CD4-positive, alpha-beta T cell treated with Interleukin-12 subunit alpha and Interleukin-12 subunit beta, for 1 hour (primary cell): ENCODE measurements at regions not wholly inside any gene's neighbourhood (a gene's known extent, or its start where the extent isn't known, plus 50 kb on each side); places are given as distances from the start of the nearest gene placed in this dataset.

Source experiments
- DNase-seq: peaks from one replicate; pipeline ENCODE4 v3.0.0-alpha.2; 2020

DNA sequence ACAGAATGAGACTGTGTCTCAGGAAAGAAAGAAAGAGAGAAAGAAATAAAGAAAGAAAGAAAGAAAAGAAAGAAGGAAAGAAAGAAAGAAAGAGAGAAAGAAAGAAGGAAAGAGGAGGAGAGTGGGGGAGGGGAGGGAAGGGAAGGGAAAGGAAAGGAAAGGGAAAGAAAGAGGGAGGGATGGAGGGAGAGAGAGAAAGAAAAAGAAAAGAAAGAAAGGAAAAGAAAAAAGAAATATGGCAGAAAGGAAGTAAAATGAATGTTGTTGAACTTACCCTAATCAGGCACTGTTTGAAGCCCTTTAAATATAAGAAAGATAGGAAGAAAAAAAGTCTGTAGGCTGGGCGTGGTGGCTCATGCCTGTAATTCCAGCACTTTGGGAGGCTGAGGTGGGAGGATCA lies 276.1 kb downstream of the INSC start:
- DNase-seq = no peak

GRCh38 chr11:15396778-15397177 lies 282.1 kb downstream of the INSC start:
- no peak for DNase-seq

DNA sequence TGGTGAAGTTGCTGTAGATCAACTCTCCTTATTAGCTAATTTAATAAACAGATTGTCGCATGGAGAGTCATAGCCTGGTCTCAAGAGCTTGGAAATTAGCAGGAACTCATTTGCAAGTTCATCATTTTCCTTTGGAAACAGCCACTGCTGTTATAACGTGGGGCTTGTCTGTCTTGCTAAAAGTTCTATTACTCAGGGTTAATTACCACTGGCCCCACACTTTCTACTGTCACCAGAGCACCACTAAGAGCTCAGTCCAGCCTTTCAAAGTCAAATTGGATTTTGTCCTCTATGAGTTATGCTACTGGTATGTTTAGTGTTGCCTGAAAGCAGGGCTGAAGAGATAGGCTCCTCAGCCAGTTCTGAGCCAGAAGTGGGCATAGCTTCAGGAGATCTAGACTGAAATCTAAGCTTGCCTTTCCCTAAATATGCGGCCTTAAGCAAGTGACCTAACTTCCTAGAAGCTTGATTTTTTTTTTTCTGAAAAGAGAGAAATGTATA lies 292.2 kb downstream of the INSC start:
- DNase-seq = no peak

GRCh38 chr11:15412054-15412453 lies 297.3 kb downstream of the INSC start:
- DNase-seq = no peak

DNA sequence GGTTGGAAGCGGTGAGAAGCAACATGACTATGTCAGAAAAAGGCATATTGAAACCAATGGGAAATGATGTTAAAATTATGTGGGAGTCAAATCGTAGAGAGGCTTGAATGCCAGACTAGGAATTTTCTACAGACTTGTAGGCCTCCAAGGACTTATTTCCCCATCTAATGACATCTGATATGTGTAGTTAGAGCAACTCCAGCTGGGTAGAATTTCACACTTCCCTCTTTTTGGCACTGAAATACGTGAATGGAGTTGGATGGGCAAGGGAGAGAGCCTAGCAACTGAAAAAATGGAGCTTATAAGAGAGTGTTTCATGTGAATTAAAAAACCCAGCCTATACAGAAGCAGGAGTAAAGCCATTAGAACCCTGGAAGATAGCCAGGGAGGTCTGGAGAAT lies 304.2 kb downstream of the INSC start:
- DNase-seq = no peak

DNA sequence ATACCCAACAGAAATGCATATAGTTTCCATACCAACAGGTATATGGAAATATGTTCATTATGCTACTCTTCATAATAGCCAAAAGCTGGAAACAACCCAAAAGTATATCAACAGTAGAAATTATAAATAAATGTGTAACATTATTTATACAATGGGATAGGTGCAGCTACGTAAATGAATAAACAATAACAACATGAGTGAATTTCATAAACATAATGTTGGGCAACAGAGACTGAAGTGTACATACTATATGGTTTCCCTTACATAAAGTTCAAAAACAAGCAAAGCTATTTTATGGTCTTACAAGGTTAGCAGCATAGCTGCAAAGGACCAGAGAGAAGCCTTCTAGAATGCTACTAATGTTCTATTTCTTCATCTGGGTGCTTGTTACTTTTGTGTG lies 305.0 kb downstream of the INSC start:
- DNase-seq = no peak

- DNase-seq = no peak
These were observed 315.7 kb downstream of the INSC start for GRCh38 chr11:15430381-15430780.

DNA sequence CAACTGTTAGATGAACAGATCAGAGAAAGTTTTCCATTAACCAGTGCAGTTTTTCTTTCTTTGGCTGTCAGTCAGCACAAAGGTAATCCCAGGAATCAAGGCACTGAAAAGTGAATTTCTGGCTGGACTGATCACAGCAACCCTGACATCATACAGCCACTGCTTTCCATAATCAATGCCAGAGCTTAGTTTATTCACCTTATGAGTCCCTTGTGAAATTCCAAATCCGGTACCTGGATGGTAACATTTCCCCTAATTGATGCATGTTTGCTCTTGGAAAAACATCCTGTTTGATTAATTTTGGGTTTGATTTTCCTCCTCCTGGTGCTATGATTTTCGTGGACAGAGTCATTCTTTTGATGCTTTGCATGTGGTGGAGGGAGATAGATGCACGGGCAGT lies 319.8 kb downstream of the INSC start:
- no peak for DNase-seq

DNA sequence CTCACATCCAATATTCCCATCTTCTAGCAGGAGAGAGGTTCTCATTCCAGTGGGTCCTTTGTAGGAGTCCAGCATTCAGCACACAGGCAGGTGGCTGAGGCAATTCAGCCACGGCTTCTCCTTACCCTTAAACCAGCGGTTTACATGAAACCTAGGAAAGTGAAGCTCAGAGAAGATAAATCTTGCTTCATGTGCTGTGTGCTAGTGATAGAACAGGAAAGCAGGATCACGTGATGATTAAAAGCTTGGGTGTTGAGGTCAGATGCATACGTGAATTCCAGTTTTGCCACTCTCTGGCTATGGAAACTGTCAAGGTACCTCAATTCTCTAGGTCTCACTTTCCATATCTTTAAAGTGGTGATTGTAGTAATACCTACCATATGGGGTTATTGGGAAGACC lies 331.6 kb downstream of the INSC start:
- no peak for DNase-seq

DNA sequence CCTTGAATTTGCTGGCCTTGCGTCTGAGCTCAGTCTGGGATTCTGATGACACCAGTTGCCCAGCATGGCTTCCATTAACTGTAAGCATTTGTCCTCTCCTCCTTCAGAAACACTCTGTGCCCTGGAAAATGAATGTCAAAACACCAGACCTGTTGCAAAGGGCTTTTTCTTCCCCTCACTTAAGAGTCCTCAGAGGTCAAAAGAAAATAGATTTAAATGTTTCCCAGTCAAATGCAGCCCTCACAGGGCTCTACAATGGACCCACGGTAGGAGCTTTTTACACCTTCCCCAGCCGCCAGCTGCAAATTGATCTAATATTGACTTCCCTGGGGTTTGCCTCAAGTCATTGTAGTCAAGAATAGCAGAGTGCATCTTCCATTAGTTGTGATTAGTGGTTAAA lies 332.2 kb downstream of the INSC start:
- DNase-seq = no peak

DNA sequence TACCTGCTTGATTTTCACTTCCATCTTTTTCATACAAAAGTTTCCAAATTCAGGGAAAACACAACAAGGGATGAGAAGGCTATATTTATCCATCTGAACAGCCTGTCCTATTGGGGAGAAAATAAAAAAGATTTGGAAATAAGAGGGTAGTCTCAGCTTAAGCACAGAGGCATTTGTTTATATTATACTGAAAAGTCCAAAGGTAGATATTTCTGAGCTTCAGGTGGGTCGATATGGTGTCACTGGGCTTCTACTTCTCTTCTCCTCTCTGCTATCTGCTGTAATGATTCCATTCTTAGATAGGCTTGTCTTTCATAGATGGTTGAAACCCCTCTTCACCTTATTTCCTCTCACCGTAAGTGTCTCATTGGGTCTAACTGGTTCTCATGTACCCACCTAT lies 337.0 kb downstream of the INSC start:
- no peak for DNase-seq

GRCh38 chr11:15453211-15453765 lies 338.6 kb downstream of the INSC start:
- DNase-seq = no peak

DNA sequence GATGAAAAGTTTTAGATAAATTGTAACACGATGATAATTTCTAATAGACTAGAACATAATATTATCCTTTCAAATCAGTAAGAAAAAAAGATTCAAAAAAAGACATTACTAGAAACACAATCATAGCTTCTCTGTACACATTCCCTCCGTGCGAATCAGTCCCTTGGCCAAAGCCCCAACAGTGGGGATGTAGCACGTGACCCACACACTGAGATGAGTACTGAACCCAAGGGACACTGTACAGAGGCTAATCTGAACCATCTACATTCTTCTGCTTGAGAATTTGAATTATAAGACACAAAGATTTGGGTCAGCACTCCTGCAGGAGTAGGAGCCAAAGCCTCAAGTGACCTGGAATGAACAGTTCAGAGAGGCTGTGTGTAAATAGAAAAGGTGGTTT lies 353.7 kb downstream of the INSC start:
- no peak for DNase-seq

- DNase-seq = no peak
These were observed 356.5 kb downstream of the INSC start for GRCh38 chr11:15471048-15471894.

- DNase-seq = no peak
These were observed 357.4 kb downstream of the INSC start for GRCh38 chr11:15471895-15472799.

DNA sequence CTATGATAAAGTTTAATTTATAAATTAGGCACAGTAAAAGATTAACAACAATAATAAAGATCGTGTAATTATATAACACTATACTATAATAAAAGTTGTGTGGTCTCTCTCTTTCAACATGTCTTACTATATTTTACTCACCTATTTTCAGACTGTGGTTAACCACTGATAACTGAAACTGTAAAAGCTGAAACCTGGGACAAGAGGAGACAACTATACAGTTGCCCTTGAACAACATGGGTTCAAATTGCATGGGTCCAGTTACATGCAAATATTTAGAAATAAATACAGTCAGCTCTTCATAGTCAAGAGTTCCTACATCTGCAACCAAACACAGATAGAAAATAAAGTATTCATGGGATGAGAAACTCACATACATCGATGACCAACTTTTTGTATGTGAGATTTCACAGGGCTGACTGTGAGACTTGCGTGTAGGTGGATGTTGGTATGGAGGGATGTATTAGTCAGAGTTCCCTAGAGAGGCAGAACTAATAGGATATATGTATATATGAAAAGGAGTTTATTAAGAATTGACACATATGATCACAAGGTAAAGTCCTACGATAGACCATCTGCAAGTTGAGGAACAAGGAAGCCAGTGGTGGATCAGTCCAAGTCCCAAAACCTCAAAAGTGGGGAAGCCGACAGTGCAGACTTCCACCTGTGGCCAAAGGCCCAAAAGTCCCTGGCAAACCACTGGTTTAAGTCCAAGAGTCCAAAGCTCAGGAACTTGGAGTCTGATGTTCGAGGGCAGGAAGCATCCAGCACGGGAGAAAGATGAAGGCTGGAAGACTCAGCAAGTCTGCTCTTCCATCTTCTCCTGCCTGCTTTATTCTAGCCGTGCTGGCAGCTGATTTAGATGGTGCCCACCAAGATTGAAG lies 359.5 kb downstream of the INSC start:
- no peak for DNase-seq

- DNase-seq = no peak
These were observed 361.7 kb downstream of the INSC start for GRCh38 chr11:15476371-15476917.

GRCh38 chr11:15481871-15482270 lies 367.1 kb downstream of the INSC start:
- no peak for DNase-seq

- DNase-seq = no peak
These were observed 368.5 kb downstream of the INSC start for GRCh38 chr11:15483205-15483604.

- no peak for DNase-seq
These were observed 369.7 kb downstream of the INSC start for GRCh38 chr11:15484398-15484797.

- no peak for DNase-seq
These were observed 370.7 kb downstream of the INSC start for GRCh38 chr11:15485432-15485831.

DNA sequence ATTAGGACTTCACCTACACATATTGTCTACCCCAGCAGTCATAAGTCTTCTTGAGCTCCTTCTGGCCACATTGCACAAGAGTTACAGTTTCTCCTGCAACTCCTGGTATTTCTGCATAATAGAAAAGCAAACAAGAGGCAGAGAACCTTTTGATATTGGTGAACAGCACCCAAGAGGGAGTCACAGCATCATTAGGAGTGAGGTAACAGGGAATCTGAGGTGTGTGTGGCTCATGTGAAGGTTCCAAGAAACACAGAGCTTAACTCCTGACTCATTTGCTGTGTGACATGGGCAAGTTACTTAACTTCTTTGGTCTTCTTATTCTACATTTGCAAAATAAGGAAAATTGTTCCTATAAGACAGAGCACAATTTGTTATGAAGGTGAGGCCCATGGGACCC lies 374.6 kb downstream of the INSC start:
- DNase-seq = no peak
